Epidermal melanocyte (primary cell): ENCODE measurements at regions not wholly inside any gene's neighbourhood (a gene's known extent, or its start where the extent isn't known, plus 50 kb on each side); places are given as distances from the start of the nearest gene placed in this dataset.

Source experiments
- DNase-seq: peaks from one replicate; pipeline ENCODE4 v3.0.0; 2011; ENCODE audit warnings: low spot score; ENCODE audit not compliant: insufficient read length

GRCh38 chr14:75370416-75371205, 57.2 kb upstream of the JDP2 start:
- no peak for DNase-seq

- no peak for DNase-seq
Observed at GRCh38 chr14:75371297-75371696, 56.5 kb upstream of the JDP2 start.

- DNase-seq, result no peak
Observed at GRCh38 chr14:75372260-75372659, 55.6 kb upstream of the JDP2 start.

- no peak for DNase-seq
Observed at GRCh38 chr14:75373133-75373532, 54.7 kb upstream of the JDP2 start.

GRCh38 chr14:75373616-75374015, 54.2 kb upstream of the JDP2 start:
- DNase-seq, result no peak

- no peak for DNase-seq
Observed at GRCh38 chr14:75374911-75375310, 52.9 kb upstream of the JDP2 start.

- no peak for DNase-seq
Observed at GRCh38 chr14:75375983-75376382, 51.8 kb upstream of the JDP2 start.
